ENCODE measurements at regions not wholly inside any gene's neighbourhood (a gene's known extent, or its start where the extent isn't known, plus 50 kb on each side); places are given as distances from the start of the nearest gene placed in this dataset.

GRCh38 chr20:55186228-55186627, 710.8 kb downstream of the DOK5 start:
- TF ChIP-seq FOXA1 (IDR thresholded peaks at IDR 0.05), result no peak
- TF ChIP-seq SUZ12 (IDR thresholded peaks at IDR 0.05), result no peak
- TF ChIP-seq LEF1 (IDR thresholded peaks at IDR 0.05; ENCODE audit: borderline replicate concordance), result no peak
- TF ChIP-seq NFRKB (IDR thresholded peaks at IDR 0.05), result no peak
- no peak for TF ChIP-seq L3MBTL2 (conservative IDR thresholded peaks at IDR 0.05)
- no peak for TF ChIP-seq ELF4 (IDR thresholded peaks at IDR 0.05)
- no peak for TF ChIP-seq SP1 (IDR thresholded peaks at IDR 0.05)
- no peak for TF ChIP-seq FOXK2 (IDR thresholded peaks at IDR 0.05)
- TF ChIP-seq BHLHE40 (IDR thresholded peaks at IDR 0.05; ENCODE audit: borderline replicate concordance), result no peak
- no peak for TF ChIP-seq ZNF384 (IDR thresholded peaks at IDR 0.05)
